Omental fat pad (tissue), 3 donors: ENCODE measurements at regions not wholly inside any gene's neighbourhood (a gene's known extent, or its start where the extent isn't known, plus 50 kb on each side); places are given as distances from the start of the nearest gene placed in this dataset.

ENCODE experiments used
- ATAC-seq: fragments of 150-250 bp; one replicate; pipeline ENCODE4 v1.9.1; 2016; ENCODE audit warnings: mild to moderate bottlenecking, moderate library complexity; ENCODE audit not compliant: low FRiP score
- DNase-seq: peaks from one replicate; pipeline ENCODE4 v3.0.0-alpha.2; 2019; ENCODE audit warnings: low spot score
- TF ChIP-seq, protein P1 (sequence below), 3 donors: fragments of 450-650 bp; IDR thresholded peaks; one replicate each; pipeline ENCODE4 v1.5.1; 2016 to 2017; ENCODE audit warnings: antibody characterized with exemption in 3 of 3, mild to moderate bottlenecking in 3 of 3, moderate library complexity in 2 of 3

DNA sequence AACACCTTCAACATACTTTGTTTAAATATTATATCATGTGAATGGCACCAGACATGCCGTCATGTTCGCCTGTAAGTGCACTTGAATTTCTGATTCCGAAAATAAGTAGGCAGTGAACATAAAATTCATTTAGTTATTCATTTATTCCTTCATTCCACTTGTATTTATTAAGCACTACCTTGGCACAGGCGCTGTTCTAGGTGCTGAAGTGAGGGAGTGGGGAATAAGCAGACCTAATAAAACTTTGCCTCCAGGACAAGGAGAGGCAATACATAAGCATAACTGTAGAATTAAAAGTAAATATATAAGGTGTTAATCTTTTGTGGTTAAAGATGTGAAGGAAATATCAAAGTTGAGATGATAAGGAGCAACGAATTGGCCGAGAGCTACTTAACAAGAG is 297.4 kb downstream of the TENT4A start:
- no peak for ATAC-seq
- no peak for DNase-seq
- TF ChIP-seq, protein P1, sequence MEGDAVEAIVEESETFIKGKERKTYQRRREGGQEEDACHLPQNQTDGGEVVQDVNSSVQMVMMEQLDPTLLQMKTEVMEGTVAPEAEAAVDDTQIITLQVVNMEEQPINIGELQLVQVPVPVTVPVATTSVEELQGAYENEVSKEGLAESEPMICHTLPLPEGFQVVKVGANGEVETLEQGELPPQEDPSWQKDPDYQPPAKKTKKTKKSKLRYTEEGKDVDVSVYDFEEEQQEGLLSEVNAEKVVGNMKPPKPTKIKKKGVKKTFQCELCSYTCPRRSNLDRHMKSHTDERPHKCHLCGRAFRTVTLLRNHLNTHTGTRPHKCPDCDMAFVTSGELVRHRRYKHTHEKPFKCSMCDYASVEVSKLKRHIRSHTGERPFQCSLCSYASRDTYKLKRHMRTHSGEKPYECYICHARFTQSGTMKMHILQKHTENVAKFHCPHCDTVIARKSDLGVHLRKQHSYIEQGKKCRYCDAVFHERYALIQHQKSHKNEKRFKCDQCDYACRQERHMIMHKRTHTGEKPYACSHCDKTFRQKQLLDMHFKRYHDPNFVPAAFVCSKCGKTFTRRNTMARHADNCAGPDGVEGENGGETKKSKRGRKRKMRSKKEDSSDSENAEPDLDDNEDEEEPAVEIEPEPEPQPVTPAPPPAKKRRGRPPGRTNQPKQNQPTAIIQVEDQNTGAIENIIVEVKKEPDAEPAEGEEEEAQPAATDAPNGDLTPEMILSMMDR (IDR thresholded peaks at IDR 0.05) = no peak

DNA sequence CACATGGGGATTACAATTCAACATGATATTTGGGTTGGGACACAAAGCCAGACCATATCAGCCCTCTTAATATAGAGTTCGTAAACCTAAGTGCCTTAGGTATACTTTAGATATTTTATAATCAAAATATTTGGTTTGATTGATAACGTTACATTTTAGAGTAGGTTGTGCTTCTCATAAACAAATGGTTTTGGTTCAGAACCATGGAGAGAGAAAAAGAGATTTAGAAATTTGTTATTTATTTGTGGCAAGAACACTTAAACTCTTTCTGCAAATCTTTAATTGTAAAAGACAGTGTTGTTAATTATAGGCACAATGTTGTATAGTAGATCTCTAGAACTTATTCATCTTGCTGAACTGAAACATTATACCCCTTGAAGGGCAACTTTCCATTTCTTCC is 298.8 kb downstream of the TENT4A start:
- TF ChIP-seq, protein P1 (IDR thresholded peaks at IDR 0.05) = no peak
- no peak for ATAC-seq
- no peak for DNase-seq

DNA sequence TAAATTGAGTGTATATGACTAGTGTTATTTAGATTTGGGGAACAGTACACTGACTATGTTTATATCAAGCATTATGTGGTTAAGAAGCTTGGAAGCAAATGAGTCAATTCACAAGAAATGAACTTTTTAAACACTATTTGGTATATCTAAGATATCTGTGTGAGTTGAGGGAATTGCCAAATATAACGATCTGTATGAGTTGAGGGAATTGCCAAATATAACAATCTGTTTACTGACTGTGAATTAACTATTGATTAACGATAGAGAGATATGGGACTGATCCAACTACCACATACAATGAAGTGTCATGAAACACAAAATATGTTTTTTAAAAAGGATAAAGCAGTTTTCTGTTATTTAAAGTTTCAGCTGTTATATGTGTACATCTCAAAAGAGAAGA is 301.4 kb downstream of the TENT4A start:
- TF ChIP-seq, protein P1 (IDR thresholded peaks at IDR 0.05) = no peak
- ATAC-seq (no peak), DNase-seq (no peak)

DNA sequence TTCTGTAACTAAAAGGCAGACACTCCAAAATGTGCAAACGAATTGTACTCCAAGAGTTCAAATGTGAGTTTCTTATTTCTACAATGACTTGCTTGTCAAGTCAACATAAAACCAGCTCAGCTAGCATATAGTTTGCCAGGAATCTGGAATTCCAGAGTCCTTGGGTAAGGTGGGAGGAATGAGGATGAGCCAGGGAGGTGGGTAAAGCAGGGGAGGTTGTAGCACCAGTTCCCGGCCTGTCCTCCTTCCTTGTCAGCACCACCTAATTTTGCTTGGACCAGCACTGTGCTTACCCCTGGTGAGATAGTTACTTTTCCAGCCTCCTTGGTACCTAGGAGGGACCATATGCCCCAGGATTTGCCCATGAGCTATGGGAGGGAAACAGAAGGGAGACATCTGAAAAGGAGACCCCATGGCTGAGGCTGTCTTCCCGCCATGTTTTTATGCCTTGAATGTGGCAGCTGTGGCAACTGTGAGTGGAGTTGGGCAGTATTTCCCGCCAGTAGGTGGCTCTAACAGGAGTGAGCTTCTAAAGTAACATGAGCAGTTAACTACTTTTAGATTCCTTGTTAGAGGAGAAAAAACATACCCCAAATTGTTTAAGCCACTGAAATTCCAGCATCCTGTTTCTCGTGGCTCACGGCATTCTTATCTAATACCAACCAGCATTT is 302.5 kb downstream of the TENT4A start:
- ATAC-seq (no peak), DNase-seq (no peak)
- TF ChIP-seq, protein P1 (IDR thresholded peaks at IDR 0.05) = no peak

DNA sequence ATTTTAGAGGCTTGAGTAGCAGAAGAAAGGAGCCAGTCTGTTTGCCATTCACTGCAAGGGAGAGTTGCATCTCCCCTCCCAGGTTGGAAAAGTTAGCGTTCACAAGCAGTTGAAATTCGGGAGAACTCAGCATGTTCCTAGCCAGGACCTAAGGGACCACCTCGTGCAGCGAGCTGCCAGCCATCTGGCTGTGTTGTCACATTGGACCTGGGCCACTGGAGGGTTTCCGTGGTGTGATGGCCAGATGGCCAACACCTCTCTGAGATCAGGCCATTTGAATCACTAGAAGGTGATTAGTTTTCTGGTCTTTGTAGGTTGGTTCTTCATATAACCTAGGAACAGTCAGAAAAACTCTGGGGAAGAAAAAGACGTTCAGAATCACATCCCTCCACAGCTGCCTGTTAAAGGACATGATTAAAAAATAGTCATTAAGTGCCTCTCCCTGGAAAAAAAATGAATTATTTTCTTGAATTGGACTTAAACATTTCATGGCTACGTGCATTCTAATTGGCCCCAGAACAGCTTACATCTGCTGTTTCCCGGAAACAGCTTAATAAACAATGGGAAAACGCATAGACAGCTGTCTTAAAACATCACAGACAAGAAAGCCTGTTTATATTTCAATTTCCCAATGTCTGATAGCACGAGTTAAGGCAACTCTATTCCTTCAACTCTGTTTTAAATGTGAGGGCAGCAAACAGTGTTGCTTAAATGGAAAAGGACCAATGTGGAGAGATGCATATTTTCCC is 303.9 kb downstream of the TENT4A start:
- TF ChIP-seq, protein P1 (IDR thresholded peaks at IDR 0.05) = no peak
- ATAC-seq (no peak), DNase-seq (no peak)

DNA sequence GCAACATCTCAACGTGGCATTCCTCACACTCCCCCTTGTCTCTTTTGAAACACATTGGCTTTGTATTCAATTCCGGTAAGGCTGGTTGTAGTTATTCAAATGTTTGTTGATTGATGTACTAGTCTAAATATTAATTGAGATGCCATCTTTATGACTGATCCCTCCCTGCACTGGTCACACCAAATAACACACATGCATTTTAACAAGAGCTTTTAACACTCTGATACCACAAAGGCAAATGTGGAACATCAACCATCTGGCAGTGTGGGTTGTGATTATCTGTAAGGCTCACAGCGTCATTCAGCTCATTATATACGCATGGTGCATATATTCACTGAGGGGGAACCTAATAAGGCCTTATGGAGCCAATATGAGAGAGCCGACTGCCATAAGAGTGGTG is 305.0 kb downstream of the TENT4A start:
- ATAC-seq = no peak
- TF ChIP-seq, protein P1 (IDR thresholded peaks at IDR 0.05) = no peak

DNA sequence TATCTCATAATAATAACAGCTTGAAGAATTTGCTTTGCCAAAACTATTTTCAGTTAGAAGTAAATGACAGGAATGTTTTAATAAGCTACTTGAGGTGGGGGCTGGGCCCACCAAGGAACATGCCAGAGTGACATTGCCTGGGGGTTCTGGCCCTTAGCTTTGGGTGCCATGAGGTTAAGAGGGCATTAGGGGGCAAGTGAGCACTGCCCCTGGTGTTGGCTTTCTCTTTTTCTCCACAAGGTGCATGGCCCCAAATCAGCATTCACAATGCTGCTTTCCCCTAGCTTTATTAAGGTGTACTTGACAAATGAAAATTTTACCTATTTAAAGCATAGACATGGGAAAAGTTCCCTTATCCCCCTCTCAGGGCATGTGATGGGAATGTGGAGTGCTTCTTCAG is 305.4 kb downstream of the TENT4A start:
- TF ChIP-seq, protein P1 (IDR thresholded peaks at IDR 0.05) = no peak
- DNase-seq (no peak), ATAC-seq (no peak)

More for the DNA sequence above, 305.0 kb downstream of the TENT4A start:
- no peak for DNase-seq
